Mucosa of descending colon (tissue), 3 donors: ENCODE measurements at regions not wholly inside any gene's neighbourhood (a gene's known extent, or its start where the extent isn't known, plus 50 kb on each side); places are given as distances from the start of the nearest gene placed in this dataset.

Experiments
- ATAC-seq: fragments of 200-7000 bp; cut with Tn5 transposase; one replicate; pipeline ENCODE4 v1.9.1; 2020; ENCODE audit warnings: mild to moderate bottlenecking, moderate library complexity
- DNase-seq, 3 donors: peaks; one replicate each; pipeline ENCODE4 v3.0.0-alpha.2; 2020
- H3K36me3 ChIP-seq: fragments of 200-600 bp; one replicate; pipeline ENCODE4 v1.8.0; 2021; ENCODE audit warnings: low read depth, mild to moderate bottlenecking
- H3K4me1 ChIP-seq: fragments of 200-600 bp; one replicate; pipeline ENCODE4 v1.8.0; 2021; ENCODE audit warnings: low read depth, mild to moderate bottlenecking
- H3K4me3 ChIP-seq: fragments of 200-600 bp; one replicate; pipeline ENCODE4 v1.8.0; 2021; ENCODE audit warnings: mild to moderate bottlenecking
- H3K9me3 ChIP-seq: fragments of 200-600 bp; one replicate; pipeline ENCODE4 v1.8.0; 2021; ENCODE audit warnings: mild to moderate bottlenecking
- CTCF ChIP-seq: fragments of 200-600 bp; IDR thresholded peaks from one replicate; pipeline ENCODE4 v1.8.0; 2022; ENCODE audit warnings: antibody characterized with exemption, mild to moderate bottlenecking
- intact Hi-C, 2 donors: fragments of 100-400 bp; cut with DNase I in 1 of 2; cut with micrococcal nuclease in 1 of 2; formaldehyde crosslinking; loops; one replicate each; pipeline versions ENCODE4 v1.11.0 to v1.11.1; 2022; cut with DNase I, micrococcal nuclease
- donor health status: DM: no; HTN: no; CAD: no; lungs with moderate emphysema.
- donor health status: DM: no; HTN: no; CAD: no.
- donor health status: DM: no; HTN: yes; CAD: no.

- H3K4me1 ChIP-seq: no peaks in the 10 kb centered on the region
- no peaks in the 10 kb centered on the region for H3K36me3 ChIP-seq
- intact Hi-C loops: no loop called here
- H3K4me3 ChIP-seq: no peak overlapping the region
- ATAC-seq (no peak), DNase-seq (no peak)
- H3K9me3 ChIP-seq: no peaks in the 10 kb centered on the region
- TF ChIP-seq CTCF: no peak
Measured at GRCh38 chr3:94735354-94735753, 672.5 kb downstream of the NSUN3 start.

DNA sequence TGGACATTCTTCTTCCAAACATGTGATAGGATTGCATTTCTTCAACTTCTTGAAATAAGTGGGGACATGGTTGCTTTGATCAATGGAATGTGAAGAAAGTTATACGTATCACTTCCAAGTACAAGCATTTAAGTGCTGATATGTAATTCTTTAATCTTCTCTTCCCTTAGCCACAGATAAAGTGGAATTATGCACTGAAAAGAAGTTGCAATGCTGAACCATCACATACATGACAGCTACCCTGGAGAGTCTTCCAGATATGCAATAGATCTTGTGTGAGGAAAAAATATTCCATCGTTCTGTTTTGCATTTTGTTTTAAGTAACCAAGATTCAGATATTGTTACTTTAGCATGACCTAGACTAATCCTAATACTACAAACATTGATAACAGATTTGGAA, 674.3 kb downstream of the NSUN3 start:
- H3K4me1 ChIP-seq: no peaks in the 10 kb centered on the region
- intact Hi-C loops: no loop called here
- H3K4me3 ChIP-seq: no peak overlapping the region
- H3K9me3 ChIP-seq: no peaks in the 10 kb centered on the region
- DNase-seq (no peak), ATAC-seq (no peak)
- no peak for TF ChIP-seq CTCF
- H3K36me3 ChIP-seq: no peaks in the 10 kb centered on the region

GRCh38 chr3:94739420-94739819, 676.6 kb downstream of the NSUN3 start:
- no peak for DNase-seq
- H3K36me3 ChIP-seq: no peaks in the 10 kb centered on the region
- H3K4me1 ChIP-seq: no peaks in the 10 kb centered on the region
- ATAC-seq: no peak
- intact Hi-C loops: no loop called here
- TF ChIP-seq CTCF: no peak
- no peaks in the 10 kb centered on the region for H3K9me3 ChIP-seq
- H3K4me3 ChIP-seq: no peak overlapping the region

DNA sequence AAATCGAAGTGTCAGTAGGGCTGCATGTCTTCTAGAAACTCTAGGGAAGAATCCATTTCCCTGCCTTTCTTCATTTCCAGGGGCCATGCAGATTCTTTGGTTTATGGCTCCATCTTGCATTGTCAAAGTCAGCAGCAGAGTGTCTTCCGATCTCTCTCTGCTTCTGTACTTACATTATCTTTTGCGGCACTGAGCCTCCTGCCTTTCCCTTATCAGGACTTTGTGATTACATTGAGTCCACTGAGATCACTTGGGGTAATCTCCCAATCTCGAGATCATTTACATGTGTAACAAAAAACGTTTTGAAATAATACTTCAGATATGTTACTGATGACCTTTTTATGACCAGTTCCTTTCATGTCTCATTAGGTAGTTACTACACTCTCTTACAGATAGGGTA, 695.9 kb downstream of the NSUN3 start:
- no peak for ATAC-seq
- H3K4me1 ChIP-seq: no peaks in the 10 kb centered on the region
- intact Hi-C loops: no loop called here
- H3K9me3 ChIP-seq: no peaks in the 10 kb centered on the region
- no peak for TF ChIP-seq CTCF
- H3K36me3 ChIP-seq: no peaks in the 10 kb centered on the region
- DNase-seq: no peak
- no peak overlapping the region for H3K4me3 ChIP-seq

DNA sequence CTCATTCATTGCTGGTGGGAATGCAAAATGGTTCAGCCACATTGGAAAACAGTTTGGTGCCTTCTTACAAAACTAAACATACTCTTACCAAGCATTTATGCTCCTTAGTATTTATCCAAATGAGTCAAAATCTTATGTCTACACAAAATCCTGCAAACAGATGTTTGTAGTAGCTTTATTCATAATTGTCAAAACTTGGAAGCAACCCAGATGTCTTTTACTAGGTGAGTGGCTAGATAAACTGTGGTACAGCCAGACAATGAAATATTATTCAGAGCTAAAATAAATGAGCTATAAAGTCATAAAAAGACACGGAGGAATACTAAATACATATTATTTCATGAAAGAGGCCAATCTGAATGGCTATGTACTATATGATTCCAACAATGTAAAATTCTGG, 709.5 kb downstream of the NSUN3 start:
- intact Hi-C loops: no loop called here
- TF ChIP-seq CTCF: no peak

DNA sequence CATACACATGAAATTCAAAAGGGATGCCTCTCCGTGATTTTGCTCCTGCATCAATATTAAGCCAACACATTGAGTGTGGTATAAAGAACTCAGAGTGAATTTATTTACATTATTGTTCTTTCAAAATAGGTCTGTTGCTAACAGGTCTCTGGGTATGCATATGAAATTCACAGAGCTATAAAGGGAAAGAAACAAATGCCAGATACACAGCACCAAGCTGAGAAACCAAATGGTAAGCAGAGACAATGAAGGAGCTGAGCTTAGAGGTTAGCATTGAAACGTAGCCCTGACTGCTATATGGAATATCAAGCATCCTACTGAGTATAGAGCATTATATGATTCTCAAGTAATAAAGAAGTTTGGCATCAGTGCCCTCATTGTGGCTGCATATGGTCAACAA, 712.9 kb downstream of the NSUN3 start:
- no peak for DNase-seq
- Histone ChIP-seq H3K36me3 (no peaks in the 10 kb centered on the region), H3K4me1 (no peaks in the 10 kb centered on the region), H3K4me3 (no peak overlapping the region), H3K9me3 (no peaks in the 10 kb centered on the region)
- no peak for ATAC-seq
- no peak for TF ChIP-seq CTCF
- intact Hi-C loops: no loop called here

More for the DNA sequence above, 709.5 kb downstream of the NSUN3 start:
- no peaks in the 10 kb centered on the region for H3K4me1 ChIP-seq
- H3K36me3 ChIP-seq: no peaks in the 10 kb centered on the region
- ATAC-seq (peak; percentile 8), DNase-seq (no peak)
- H3K9me3 ChIP-seq: no peaks in the 10 kb centered on the region
- H3K4me3 ChIP-seq: no peak overlapping the region
